Smooth muscle cell (in vitro differentiated cells): ENCODE measurements at regions not wholly inside any gene's neighbourhood (a gene's known extent, or its start where the extent isn't known, plus 50 kb on each side); places are given as distances from the start of the nearest gene placed in this dataset.

Experiments
- DNase-seq: peaks from one replicate; lab custom pipeline; 2025; ENCODE audit not compliant: unreplicated experiment; lab: John Stamatoyannopoulos, UW
- H2AFZ ChIP-seq: fragments of 200-600 bp; sonication (generic); 2 replicates; pipeline ENCODE4 v1.6.0; 2016; ENCODE audit warnings: antibody characterized with exemption, low read depth, mild to moderate bottlenecking
- H3F3A ChIP-seq: fragments of 200-600 bp; sonication (generic); 2 replicates; pipeline ENCODE4 v1.6.0; 2017; ENCODE audit warnings: antibody characterized with exemption, low read depth
- H3K27ac ChIP-seq: fragments of 200-600 bp; sonication (generic); 2 replicates; pipeline ENCODE4 v1.5.1; 2016; ENCODE audit warnings: low read depth, mild to moderate bottlenecking
- H3K27me3 ChIP-seq: fragments of 200-600 bp; sonication (generic); 2 replicates; pipeline ENCODE4 v1.6.1; 2016; ENCODE audit warnings: low read depth, mild to moderate bottlenecking
- H3K36me3 ChIP-seq: fragments of 200-600 bp; sonication (generic); 2 replicates; pipeline ENCODE4 v1.5.1; 2016; ENCODE audit warnings: low read depth
- H3K4me1 ChIP-seq: fragments of 200-600 bp; sonication (generic); 2 replicates; pipeline ENCODE4 v1.5.1; 2016; ENCODE audit warnings: low read depth
- H3K4me2 ChIP-seq: fragments of 200-600 bp; sonication (generic); 2 replicates; pipeline ENCODE4 v1.6.0; 2016; ENCODE audit warnings: mild to moderate bottlenecking
- H3K4me3 ChIP-seq: fragments of 200-600 bp; sonication (generic); 2 replicates; pipeline ENCODE4 v1.5.1; 2016; ENCODE audit warnings: mild to moderate bottlenecking
- H3K79me2 ChIP-seq: fragments of 200-600 bp; sonication (generic); 2 replicates; pipeline ENCODE4 v1.6.0; 2016; ENCODE audit warnings: low read depth, mild to moderate bottlenecking
- H3K9ac ChIP-seq: fragments of 200-600 bp; sonication (generic); 2 replicates; pipeline ENCODE4 v1.6.0; 2016; ENCODE audit warnings: low read depth
- H3K9me3 ChIP-seq: fragments of 200-600 bp; sonication (generic); replicated peaks from 2 replicates; pipeline ENCODE4 v1.5.1; 2016; ENCODE audit warnings: low read depth
- H4K20me1 ChIP-seq: fragments of 200-600 bp; sonication (generic); 2 replicates; pipeline ENCODE4 v1.6.0; 2016; ENCODE audit warnings: low read depth
- CTCF ChIP-seq: fragments of 200-600 bp; sonication (generic); IDR thresholded peaks from 2 replicates; pipeline ENCODE4 v1.5.1; 2017; ENCODE audit warnings: borderline replicate concordance, mild to moderate bottlenecking, antibody characterized with exemption; ENCODE audit not compliant: insufficient read depth, poor library complexity, severe bottlenecking
- WGBS: methylation state at CpG from one replicate; pipeline ENCODE4 v1.1.7; 2016; ENCODE audit warnings: low lambda C conversion rate; 5-methylcytosine and 5-hydroxymethylcytosine counted together

DNA sequence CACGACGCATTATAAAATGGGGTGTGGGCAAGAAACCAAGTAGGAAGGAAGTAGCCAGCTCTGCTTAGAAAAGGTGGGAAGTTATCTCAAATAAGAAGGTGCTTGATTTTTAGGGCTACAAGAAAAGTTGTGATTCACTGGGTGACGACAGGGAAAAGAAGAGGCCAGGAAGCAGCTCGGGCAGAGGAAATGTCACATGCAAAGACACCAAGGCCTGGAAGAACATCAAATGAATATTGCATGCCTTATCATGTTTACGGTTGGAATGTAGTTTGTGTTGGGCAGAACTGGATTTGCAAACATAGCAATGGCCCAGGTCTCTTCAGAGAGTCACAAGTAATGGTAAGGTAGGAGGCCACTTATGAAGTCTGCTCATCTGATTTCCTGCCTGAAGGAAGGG, 610.6 kb downstream of the IRS1 start:
- no peak for TF ChIP-seq CTCF
- Histone ChIP-seq H3K4me1 (peaks cover 15% of the 10 kb centered on the region), H3K4me2 (no peak overlapping the region), H3K9ac (no peak overlapping the region), H3K9me3 (no peaks in the 10 kb centered on the region), H3K79me2 (no peaks in the 10 kb centered on the region), H3F3A (no peaks in the 10 kb centered on the region), H3K27ac (no peak overlapping the region), H4K20me1 (no peaks in the 10 kb centered on the region), H3K36me3 (no peaks in the 10 kb centered on the region), H3K27me3 (no peaks in the 10 kb centered on the region), H3K4me3 (no peak overlapping the region), H2AFZ (no peak overlapping the region)
- WGBS, result 80% methylated on average over 5 of the region's 5 CpGs
- DNase-seq, result no peak

DNA sequence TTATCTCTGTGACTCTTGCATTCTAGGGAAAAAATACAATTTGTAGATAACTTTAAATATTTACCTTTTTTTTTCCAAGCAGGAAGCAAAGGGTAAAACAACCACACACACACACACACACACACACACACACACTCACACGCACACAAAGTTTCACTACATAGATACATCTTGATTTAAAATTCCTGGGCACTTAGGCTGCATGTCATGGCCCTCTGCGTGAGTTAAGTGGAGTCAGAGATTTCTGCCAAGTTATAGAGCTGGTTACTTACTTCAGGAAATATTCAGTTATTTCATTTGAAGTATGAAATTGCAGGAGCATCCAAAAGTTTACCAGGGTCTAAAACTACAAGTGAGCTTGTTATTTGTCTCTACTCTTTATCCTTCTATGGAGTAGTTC, 612.0 kb downstream of the IRS1 start:
- WGBS, result 71% methylated on average over 2 of the region's 2 CpGs
- Histone ChIP-seq H3K9me3 (no peaks in the 10 kb centered on the region), H3K9ac (no peak overlapping the region), H3K79me2 (no peaks in the 10 kb centered on the region), H2AFZ (no peak overlapping the region), H3K4me1 (peaks cover 15% of the 10 kb centered on the region), H3K4me2 (no peak overlapping the region), H3K36me3 (no peaks in the 10 kb centered on the region), H3K27me3 (no peaks in the 10 kb centered on the region), H3K27ac (no peak overlapping the region), H3K4me3 (no peak overlapping the region), H4K20me1 (no peaks in the 10 kb centered on the region), H3F3A (no peaks in the 10 kb centered on the region)
- DNase-seq, result no peak
- TF ChIP-seq CTCF, result no peak

DNA sequence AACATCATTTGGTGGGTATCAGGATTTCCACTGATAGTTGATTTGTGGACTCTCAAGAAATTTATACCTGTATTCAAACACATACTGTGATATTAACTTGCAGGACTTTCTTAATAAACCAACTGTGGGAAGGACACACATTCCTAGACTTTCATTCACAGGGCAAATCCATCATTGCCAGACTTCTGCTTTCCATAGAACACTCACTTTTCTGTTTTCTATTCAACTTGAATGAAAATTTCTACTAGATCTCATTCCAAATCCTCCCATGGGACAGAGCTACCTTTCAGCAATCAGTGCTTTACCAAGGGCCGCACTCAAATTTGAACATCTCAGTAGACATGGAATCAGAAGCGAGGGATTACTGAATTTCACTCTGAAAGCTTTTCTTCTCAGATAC, 612.5 kb downstream of the IRS1 start:
- H3K9me3 ChIP-seq, result no peaks in the 10 kb centered on the region
- DNase-seq, result no peak
- no peaks in the 10 kb centered on the region for H3K36me3 ChIP-seq
- no peak overlapping the region for H3K4me3 ChIP-seq
- H4K20me1 ChIP-seq, result no peaks in the 10 kb centered on the region
- no peak overlapping the region for H3K9ac ChIP-seq
- H3K4me1 ChIP-seq, result peaks cover 15% of the 10 kb centered on the region
- H3K27ac ChIP-seq, result no peak overlapping the region
- H3F3A ChIP-seq, result no peaks in the 10 kb centered on the region
- H2AFZ ChIP-seq, result no peak overlapping the region
- no peaks in the 10 kb centered on the region for H3K27me3 ChIP-seq
- WGBS, result 93% methylated on average over 2 of the region's 2 CpGs
- TF ChIP-seq CTCF, result no peak
- H3K4me2 ChIP-seq, result no peak overlapping the region
- no peaks in the 10 kb centered on the region for H3K79me2 ChIP-seq

DNA sequence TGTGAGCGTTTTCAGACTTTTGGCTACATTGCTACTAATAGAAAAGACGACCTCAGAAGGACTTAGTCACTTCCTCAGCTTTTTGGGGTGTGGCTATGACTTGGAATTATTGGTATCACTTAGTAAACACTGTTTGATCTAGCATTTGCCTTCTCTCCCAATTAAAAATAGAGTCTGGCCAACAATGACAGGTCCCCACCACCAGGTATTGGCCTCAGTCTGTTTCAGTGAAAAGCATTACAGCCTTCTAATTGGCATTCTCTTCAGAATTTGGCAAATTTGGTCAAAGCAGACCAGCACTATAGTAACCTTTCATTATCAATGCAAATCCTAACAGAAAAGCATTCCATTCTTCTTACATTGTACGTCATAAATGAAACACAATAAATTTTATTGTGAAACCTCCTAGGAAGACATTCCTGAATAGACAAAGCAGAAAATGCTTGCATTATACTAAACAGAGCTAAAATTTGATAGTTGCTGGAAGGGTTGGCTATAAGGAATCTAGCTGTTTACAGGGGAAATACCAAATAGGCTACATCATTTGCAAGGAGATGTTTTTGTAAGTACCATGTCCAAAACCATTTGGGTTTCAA, 613.9 kb downstream of the IRS1 start:
- Histone ChIP-seq H4K20me1 (no peaks in the 10 kb centered on the region), H3K4me3 (no peak overlapping the region), H3K27ac (no peak overlapping the region), H3K27me3 (no peaks in the 10 kb centered on the region), H2AFZ (peak overlapping the region; percentile 56), H3K36me3 (no peaks in the 10 kb centered on the region), H3K79me2 (no peaks in the 10 kb centered on the region), H3K4me1 (peaks cover 15% of the 10 kb centered on the region), H3K4me2 (peak overlapping the region; percentile 34), H3K9me3 (no peaks in the 10 kb centered on the region), H3F3A (no peaks in the 10 kb centered on the region), H3K9ac (no peak overlapping the region)
- no peak for TF ChIP-seq CTCF
- DNase-seq, result no peak
- WGBS, result 32% methylated on average over 3 of the region's 3 CpGs
